GM19395 (cell line): ENCODE measurements at regions not wholly inside any gene's neighbourhood (a gene's known extent, or its start where the extent isn't known, plus 50 kb on each side); places are given as distances from the start of the nearest gene placed in this dataset.
A peak's percentile ranks its signal among the peaks of the same experiment; 100 is the strongest.
"Not testable (repeated sequence)": the region's sequence is repeated elsewhere in the genome, so short reads cannot be mapped to it uniquely, and the experiment has no call there.

ENCODE experiments used
- ATAC-seq: cut with Tn5 transposase; IDR thresholded peaks from one replicate; pipeline ENCODE4 v1.9.1; 2021; ENCODE audit warnings: mild to moderate bottlenecking, moderate library complexity; ENCODE audit not compliant: unreplicated experiment

DNA sequence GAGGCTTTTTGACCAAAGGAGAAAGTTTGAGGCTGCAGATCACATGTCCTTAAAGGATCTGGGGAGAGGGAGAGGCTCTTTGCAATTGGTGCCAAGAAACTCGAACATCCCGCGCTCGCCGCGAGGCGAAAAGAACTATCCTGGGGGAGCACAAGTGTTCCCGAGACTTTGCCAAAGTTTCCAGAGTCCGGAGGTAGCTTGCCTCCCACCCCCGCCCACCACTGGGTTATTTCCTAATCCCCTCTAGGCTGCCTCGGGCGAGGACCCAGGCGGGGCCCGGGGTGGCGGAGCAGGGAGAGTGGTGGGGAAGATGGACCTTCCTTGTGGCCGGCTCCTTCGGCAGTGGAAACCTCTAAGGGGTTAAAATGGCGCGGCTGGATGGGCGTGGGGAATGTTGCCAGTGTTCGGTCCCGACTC is 114.5 kb downstream of the KCNRG start:
- no peak for ATAC-seq

DNA sequence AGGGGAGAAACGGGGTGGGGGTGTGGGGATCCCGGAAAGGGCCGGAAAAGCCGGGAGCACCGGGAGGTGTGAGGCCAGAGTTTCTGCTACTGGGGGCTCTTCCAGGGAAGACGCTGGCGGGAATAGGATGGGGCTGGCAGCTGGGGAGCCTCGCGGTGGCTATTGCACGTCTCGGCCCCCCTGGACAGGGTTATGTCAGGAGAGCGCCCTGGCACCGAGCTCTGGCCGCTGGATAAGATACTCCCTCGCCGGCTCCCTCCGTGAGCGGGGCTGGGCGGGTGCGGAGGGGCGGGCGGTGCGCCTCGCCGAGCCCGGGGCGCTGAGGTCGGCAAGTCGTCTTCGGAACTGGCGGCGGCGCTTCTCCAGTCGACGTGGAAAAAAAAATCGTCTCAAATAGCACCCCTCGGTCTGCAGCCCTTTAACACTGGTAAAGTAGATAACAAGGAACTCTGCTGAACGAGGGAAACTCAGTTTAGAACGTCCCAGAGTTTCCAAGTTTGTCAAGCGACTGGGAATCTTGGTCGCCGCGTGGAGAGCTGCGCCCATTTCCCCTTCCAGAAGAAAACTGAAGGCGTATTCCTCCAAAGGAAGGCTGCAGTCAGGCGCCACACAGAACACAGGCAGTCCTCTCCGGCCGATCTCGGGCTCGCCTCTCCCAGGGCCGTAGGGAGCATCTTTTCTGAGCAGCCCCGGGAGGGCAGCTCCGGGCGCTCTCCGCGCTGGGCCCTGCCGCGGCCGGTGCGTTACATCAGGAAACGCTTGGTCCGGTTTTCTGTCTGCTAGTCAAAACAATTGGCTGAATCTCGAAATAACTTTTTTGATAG is 115.1 kb downstream of the KCNRG start:
- ATAC-seq, result no peak

DNA sequence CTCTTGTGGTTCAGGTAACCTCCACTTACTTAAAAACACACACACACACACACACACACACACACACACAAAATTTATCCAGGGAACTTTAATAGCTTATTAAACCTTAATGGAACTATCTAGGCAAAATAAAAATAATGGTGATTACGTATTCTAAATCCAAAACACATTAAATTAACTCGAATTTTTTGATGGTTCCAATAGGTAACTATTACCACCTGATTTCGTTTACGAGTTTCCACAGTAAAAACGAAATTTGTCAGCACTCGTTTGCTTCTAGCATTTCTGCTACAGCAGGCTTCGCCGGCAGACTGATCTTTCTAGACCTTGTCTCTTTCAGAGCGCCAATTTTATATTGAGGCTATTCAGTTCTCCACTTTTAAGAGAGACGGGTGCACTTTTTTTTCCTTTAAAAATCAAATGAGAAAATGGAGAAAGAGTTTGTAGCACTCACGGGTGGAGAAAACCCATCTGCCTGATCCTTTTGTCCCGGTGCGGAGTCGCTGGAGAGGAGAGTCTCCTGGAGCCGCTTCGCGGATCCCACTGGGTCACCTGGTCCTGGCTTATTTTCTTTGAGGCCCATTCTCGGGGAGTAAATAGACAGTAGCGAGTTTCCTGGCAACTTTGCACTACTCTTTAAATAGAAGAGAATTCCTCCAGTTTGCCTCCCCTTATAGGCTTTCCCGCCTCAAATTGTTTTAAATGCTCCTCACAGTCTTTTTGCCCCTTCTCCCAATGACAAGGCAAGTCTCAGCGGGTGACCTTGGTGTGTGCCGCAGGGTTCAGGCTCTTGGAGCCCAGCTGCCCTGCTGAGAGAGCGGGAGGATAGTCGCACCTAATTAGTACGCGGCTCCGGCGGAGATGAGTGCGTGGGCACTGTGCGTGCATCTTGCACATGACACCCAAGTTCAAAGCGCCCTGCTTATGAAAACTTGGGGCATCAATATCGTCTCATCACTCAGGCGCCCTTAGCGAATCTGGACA is 117.0 kb downstream of the KCNRG start:
- ATAC-seq, result no peak

GRCh38 chr13:50132904-50133357 is 117.7 kb downstream of the KCNRG start:
- no peak for ATAC-seq

GRCh38 chr13:50133358-50133953 is 118.2 kb downstream of the KCNRG start:
- no peak for ATAC-seq

DNA sequence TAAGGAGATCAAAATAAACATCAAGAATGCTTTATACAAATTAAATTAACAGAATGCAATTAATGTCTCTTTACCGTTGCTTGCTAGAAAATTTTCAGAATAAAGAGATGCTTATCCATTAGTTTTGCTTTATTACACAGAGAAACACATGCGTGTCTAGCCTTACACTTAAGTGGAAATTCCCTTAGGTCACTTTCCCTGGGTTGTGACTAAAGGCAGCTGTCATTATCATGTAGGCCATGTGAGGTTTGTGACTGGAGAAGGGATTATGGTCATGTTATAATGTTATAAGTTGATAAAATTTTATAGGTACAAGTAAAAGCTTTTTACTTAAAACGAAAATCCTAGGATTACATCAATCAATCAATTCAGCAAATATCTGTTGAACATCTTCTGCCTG is 121.0 kb downstream of the KCNRG start:
- ATAC-seq, result no peak

- ATAC-seq, result no peak
Observed at GRCh38 chr13:50136678-50137077, 121.4 kb downstream of the KCNRG start.

- not testable (repeated sequence) for ATAC-seq
Observed at GRCh38 chr13:50139435-50139934, 124.2 kb downstream of the KCNRG start.

DNA sequence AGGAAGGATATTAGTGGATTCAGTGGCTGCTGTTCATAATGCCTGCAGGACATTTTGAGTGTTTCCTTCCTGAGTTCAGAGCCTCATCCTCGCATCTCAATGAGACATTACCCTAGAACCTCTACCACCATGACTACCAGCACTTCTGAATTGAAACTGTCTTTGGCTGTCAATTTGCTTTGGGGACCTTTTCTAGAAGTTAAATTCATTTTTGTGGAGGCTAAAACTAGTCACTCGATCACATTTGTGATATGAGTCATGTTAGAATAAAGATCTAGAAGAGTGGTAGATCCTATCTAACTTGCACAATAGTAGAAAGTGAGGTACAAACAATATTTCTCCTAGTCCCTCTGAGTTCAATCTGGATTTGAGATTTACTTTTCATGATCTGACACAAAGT is 124.9 kb downstream of the KCNRG start:
- ATAC-seq, result no peak

DNA sequence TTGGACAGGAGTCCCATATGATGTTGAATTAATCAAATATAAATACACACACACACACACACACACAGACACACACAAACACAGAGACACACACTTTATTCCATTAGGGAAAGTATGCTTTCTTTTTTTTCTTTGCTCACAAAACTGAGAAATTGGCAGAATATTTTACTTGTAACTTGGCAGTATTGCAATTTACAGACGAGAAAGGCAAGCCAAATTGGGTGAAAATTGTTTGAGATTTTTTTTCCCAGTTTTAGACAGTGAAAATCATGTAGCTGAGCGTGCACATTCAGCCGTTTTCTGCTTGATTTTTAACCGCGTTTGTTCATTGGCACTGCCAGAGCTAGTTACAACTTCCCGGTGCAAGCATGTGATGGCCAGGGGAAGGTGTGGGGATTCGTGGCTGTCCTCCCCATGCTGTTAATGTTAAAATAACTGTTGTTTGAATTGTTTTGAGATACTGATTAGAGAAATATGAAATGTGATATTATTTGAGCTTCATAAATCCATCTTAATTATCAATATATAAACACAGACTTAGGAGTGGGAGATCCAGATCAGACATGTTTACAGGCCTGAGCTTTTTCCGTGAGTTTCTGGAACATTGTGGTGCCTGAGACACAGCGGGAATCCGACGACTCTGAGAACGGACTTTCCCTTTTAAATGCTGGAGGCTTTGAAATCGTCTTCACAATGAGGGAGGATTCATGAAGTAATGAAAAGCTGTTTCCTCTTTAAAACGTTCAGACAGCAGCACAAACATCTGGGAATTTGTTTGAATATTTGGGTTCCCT is 125.5 kb downstream of the KCNRG start:
- no peak for ATAC-seq

DNA sequence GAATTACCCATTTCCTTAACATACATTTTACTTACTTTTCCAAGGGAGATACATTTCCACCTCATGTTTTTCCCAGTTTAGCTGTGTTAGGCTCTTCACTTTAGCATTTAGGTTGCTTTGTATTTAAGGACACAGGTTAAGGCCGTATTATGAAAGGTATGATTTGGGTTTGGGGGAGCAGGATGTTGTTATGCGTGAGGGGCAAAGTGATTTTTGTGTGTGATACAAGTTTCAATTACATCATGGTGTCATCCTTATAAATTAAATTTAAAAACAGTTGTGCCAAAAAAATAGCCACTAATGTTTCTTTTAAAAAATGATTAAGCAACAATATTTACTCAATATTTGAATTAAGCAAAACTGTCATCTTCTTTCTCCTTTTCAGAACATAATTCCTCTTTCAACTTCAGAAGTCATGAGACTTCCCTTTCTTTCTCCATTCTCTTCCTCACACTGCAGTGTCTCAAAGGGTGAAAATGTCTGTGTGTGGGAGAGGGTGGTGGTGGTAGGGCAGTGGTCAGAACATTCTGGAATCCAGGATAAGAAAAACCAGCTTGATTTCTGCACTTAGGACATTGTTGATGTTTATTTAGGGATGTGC is 126.2 kb downstream of the KCNRG start:
- ATAC-seq, result no peak

- ATAC-seq, result no peak
Observed at GRCh38 chr13:50144246-50145160, 129.3 kb downstream of the KCNRG start.

DNA sequence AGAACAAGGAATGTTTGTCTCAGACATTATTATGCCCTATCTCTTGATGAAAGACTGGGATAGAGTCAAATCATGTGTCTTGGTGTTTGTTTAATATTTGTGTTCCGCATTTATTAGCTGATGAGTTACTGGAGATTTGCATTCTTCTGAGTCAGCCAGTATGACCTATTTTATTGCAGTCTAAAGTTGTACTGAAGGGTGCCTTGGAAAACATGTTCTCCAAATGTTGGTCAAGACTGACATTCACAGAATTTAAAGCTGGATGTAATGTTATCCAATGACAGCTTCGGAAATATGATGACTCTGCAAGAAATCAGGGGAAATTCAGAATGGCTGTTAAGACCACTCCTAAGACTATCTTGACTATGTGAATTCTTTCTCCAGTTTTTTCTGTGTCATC is 134.0 kb downstream of the KCNRG start:
- ATAC-seq, result no peak

DNA sequence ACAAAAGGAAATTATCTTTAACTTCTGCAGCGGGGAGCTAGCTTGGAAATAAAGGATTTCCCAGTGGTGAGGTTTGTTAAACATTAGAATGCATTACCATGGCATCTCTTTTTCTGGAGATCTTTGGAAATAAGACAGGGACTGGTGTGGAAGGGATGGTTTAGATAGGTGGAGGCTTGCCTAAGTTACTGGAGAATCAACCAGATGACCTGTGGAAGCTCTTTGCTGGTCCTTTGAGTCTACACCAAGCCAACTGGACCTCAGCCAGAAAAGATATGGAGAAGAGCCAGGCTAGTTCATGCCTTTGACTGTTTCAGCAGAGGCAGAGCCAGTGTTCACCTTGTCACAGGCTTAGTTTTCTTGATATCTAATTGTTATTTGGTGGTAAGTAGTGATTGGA is 134.7 kb downstream of the KCNRG start:
- ATAC-seq, result no peak

GRCh38 chr13:50152224-50152623 is 137.0 kb downstream of the KCNRG start:
- no peak for ATAC-seq

DNA sequence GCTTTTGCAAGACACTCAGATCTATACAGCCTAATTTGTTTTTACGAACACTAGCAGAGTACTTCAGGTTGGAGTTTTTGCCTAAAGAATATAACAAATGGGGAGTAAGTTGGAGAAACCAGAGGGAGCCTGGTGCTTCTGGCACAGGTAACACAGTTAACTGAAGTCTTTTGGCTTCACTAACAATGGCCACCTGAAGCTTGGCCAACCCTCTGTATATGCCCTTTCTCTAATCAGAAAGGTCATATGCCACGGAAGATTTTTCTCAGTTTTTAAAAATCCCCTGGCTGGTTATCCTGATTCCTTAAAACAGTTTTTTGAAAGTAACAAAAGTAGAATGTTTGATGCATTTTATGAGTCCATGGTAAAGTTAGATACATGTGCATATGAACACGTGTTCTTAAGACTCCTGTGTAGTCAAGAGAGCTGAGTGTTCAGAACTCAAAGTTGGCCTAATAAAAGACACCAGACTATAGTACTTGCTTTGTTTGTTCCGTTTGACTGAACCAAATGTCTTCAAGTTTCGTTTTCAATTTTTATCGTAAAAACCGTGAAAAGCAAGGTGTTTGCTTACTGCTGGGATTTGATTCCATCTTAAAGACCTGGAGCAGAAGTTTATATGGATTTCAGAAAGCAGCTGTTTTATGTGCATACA is 137.5 kb downstream of the KCNRG start:
- ATAC-seq, result peak; percentile 66

GRCh38 chr13:50153401-50153800 is 138.2 kb downstream of the KCNRG start:
- no peak for ATAC-seq

DNA sequence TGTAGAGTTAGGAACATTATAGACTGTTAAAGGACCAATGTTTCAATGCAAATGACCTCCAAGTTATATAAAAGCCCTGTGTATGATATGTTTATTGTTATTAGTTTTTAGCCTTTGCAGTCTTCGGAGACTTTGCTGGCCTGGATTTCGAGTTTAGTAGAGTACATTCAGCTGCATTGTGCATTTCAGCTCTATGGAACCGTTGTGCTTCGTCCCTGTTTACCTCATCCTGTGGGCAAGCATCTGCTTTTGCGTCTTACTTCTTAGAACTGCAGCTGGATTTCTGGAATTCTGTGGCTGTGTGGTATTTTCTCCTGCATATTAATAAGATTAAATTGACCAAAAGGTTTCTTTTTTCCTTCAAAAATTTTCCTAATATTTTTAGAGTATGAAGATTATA is 138.6 kb downstream of the KCNRG start:
- no peak for ATAC-seq
